ENCODE measurements at regions not wholly inside any gene's neighbourhood (a gene's known extent, or its start where the extent isn't known, plus 50 kb on each side); places are given as distances from the start of the nearest gene placed in this dataset.
A peak's percentile ranks its signal among the peaks of the same experiment; 100 is the strongest.

GRCh38 chr11:116420770-116421528 lies 351.8 kb downstream of the BUD13 start:
- Histone ChIP-seq H3K9me3 (ENCODE audit: low read length) (no peaks in the 10 kb centered on the region), H3K9ac (ENCODE audit: insufficient read depth, low read depth, low read length) (no peak overlapping the region), H3K4me3 (replicated peaks in 1 of 3; ENCODE audit: insufficient read depth in 1 of 3, low read depth in 2 of 3, low read length in 3 of 3) (no peak overlapping the region), H2AFZ (ENCODE audit: low read length) (no peak overlapping the region), H3K27me3 (ENCODE audit: control insufficient read depth in 1 of 2, insufficient read depth in 2 of 2, low read length in 2 of 2) (no peaks in the 10 kb centered on the region), H3K36me3 (replicated peaks in 1 of 2; ENCODE audit: control insufficient read depth in 1 of 2, insufficient read depth in 2 of 2, low read length in 2 of 2) (no peaks in the 10 kb centered on the region), H3K27ac (ENCODE audit: extremely low read length, insufficient read depth, low read length) (no peak overlapping the region), H4K20me1 (ENCODE audit: insufficient read depth, low read length) (no peaks in the 10 kb centered on the region), H3K4me2 (ENCODE audit: low read depth, low read length) (no peak overlapping the region), H3K4me1 (ENCODE audit: insufficient read depth, low read length) (peaks cover 79% of the 10 kb centered on the region), H3K79me2 (ENCODE audit: insufficient read depth, low read length) (no peaks in the 10 kb centered on the region)
- intact Hi-C loops (cut with micrococcal nuclease; ENCODE audit: unreplicated experiment) (loop anchor here (10.0 kb wide), 1 partner anchor 126 kb away; no protein-coding TSS in a partner anchor), in situ Hi-C loops (cut with HindIII; ENCODE audit: extremely low pct_ligation_motif_present, low pct_unique_long_range_greater_than_20kb) (no loop called here)
- WGBS (ENCODE audit: low lambda C conversion rate): 86% methylated on average over 6 of the region's 9 CpGs
- CTCF ChIA-PET (ENCODE audit: low intra/inter-chr PET ratio, low total read pairs): no interaction called here
- no TSS peak for BruUV-seq (replicated peaks)
- ATAC-seq (no peak), DNase-seq (ENCODE audit: low spot score) (no peak), FAIRE-seq (no peak)
- TF ChIP-seq TFDP1 (CRISPR knock-in tag; IDR thresholded peaks at IDR 0.05; ENCODE audit: borderline replicate concordance): no peak
- TF ChIP-seq THRA (CRISPR knock-in tag; IDR thresholded peaks at IDR 0.05; ENCODE audit: borderline replicate concordance): no peak
- no peak for TF ChIP-seq CREB3 (CRISPR knock-in tag; IDR thresholded peaks at IDR 0.05)
- TF ChIP-seq KDM5B (CRISPR knock-in tag; IDR thresholded peaks at IDR 0.05; ENCODE audit: borderline replicate concordance): no peak
- TF ChIP-seq TFAP4 (IDR thresholded peaks at IDR 0.05; ENCODE audit: borderline replicate concordance, low read depth): peak; percentile 54; the same call in 1 of the 2 replicates
- TF ChIP-seq IKZF1 (IDR thresholded peaks at IDR 0.05): no peak
- no peak for TF ChIP-seq NCOA2 (CRISPR knock-in tag; IDR thresholded peaks at IDR 0.05)
- TF ChIP-seq NRL (CRISPR knock-in tag; IDR thresholded peaks at IDR 0.05; ENCODE audit: borderline replicate concordance): no peak
- POLR2A ChIA-PET: interaction anchor here (1.3 to 9.8 kb wide), 2 partner anchors 9 to 82 kb away, joined by 5 to 117 read pairs; no protein-coding TSS in a partner anchor

Data from HepG2 (cell line).